ENCODE measurements at regions not wholly inside any gene's neighbourhood (a gene's known extent, or its start where the extent isn't known, plus 50 kb on each side); places are given as distances from the start of the nearest gene placed in this dataset.

DNA sequence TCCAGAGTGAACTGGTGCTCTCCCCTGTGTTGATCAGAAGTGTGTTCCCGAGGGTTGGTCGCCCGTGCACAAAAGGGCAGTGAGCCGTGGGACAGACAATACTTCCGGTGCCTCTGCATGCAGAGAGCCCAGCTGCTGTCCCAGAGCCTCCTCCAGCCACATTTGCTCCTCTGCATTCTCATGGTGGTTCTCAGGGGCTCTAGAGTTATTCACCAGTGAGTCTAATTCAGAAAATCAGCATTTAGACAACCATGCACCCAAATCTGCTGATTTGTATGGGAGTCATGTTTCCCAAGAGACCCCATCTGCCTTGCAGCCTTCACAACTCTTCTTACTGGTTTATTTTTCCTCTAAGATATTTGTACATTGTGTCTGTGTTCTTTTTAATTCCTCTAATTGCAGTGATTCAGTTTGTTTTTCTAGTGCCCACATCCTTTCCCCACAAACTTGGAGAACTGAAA lies 107.0 kb upstream of the SPRED1 start:
- Histone ChIP-seq H3K9me3 (peaks cover 0 to 8% (median 3%) of the 10 kb centered on the region in 4 donors), H3K4me1 (no peaks in the 10 kb centered on the region), H3K27ac (replicated peaks in 1 of 4) (no peak overlapping the region), H3K27me3 (no peaks in the 10 kb centered on the region), H3K36me3 (no peaks in the 10 kb centered on the region), H3K4me3 (no peak overlapping the region)
- TF ChIP-seq POLR2A (IDR thresholded peaks at IDR 0.05; ENCODE audit: low read depth) (no peak), EP300 (IDR thresholded peaks at IDR 0.05) (no peak), POLR2AphosphoS5 (IDR thresholded peaks at IDR 0.05) (no peak)
- TF ChIP-seq, protein P1, sequence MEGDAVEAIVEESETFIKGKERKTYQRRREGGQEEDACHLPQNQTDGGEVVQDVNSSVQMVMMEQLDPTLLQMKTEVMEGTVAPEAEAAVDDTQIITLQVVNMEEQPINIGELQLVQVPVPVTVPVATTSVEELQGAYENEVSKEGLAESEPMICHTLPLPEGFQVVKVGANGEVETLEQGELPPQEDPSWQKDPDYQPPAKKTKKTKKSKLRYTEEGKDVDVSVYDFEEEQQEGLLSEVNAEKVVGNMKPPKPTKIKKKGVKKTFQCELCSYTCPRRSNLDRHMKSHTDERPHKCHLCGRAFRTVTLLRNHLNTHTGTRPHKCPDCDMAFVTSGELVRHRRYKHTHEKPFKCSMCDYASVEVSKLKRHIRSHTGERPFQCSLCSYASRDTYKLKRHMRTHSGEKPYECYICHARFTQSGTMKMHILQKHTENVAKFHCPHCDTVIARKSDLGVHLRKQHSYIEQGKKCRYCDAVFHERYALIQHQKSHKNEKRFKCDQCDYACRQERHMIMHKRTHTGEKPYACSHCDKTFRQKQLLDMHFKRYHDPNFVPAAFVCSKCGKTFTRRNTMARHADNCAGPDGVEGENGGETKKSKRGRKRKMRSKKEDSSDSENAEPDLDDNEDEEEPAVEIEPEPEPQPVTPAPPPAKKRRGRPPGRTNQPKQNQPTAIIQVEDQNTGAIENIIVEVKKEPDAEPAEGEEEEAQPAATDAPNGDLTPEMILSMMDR (IDR thresholded peaks at IDR 0.05): no peak
- intact Hi-C loops (cut with DNase I): no loop called here
- 70% methylated on average over 3 of the region's 5 CpGs for WGBS
- no peak for DNase-seq (ENCODE audit: extremely low spot score)

DNA sequence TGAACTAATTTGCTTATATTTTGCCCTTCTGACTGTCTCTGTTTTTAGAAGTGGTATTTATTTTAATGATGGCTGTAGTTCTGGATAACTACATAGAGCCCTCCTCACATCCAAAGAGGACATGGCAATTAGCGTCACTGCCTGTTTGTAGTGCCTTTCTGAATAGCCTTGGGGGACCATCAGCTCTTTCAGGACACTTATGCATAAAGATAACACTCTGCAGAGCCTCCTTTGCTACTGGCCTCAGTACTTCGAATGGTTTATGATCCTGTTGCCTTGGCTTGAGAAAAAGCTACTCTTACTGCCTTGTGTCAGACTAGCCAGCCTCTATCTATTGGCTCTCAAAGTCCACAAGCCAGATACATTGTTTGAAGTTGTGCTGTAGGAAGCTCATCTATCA lies 105.4 kb upstream of the SPRED1 start:
- Histone ChIP-seq H3K36me3 (no peaks in the 10 kb centered on the region), H3K4me3 (no peak overlapping the region), H3K9me3 (peaks cover 0 to 12% (median 4%) of the 10 kb centered on the region in 4 donors), H3K27ac (replicated peaks in 1 of 4) (no peak overlapping the region), H3K4me1 (no peaks in the 10 kb centered on the region), H3K27me3 (no peaks in the 10 kb centered on the region)
- intact Hi-C loops (cut with DNase I): no loop called here
- TF ChIP-seq POLR2AphosphoS5 (IDR thresholded peaks at IDR 0.05) (no peak), EP300 (IDR thresholded peaks at IDR 0.05) (no peak), POLR2A (IDR thresholded peaks at IDR 0.05; ENCODE audit: low read depth) (no peak)
- TF ChIP-seq, protein P1 (IDR thresholded peaks at IDR 0.05): no peak
- no peak for DNase-seq (ENCODE audit: extremely low spot score)
- WGBS: 68% methylated on average over 2 of the region's 2 CpGs

DNA sequence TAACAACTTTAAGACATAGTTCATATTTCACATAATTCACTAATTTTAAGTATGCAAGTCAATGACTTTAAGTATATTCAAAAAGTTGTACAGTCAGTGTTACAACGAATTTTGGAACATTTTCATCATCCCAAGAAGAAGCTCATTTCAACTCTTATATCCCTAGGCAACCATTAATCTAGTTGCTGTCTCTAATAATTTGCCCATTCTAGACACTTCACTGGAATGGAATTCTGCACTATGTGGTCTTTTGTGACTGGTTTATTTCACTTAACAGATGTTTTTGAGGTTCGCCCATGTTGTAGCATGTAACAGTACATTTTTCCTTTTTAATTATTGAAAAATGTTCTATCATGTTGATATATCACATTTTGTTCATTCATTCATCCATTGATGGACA lies 104.2 kb upstream of the SPRED1 start:
- H3K27me3 ChIP-seq: no peaks in the 10 kb centered on the region
- intact Hi-C loops (cut with DNase I): no loop called here
- no peaks in the 10 kb centered on the region for H3K4me1 ChIP-seq
- no peak overlapping the region for H3K27ac ChIP-seq (replicated peaks in 1 of 4)
- no peak for DNase-seq (ENCODE audit: extremely low spot score)
- WGBS: 85% methylated on average over 2 of the region's 2 CpGs
- TF ChIP-seq, protein P1 (IDR thresholded peaks at IDR 0.05): no peak
- TF ChIP-seq POLR2AphosphoS5 (IDR thresholded peaks at IDR 0.05): no peak
- TF ChIP-seq POLR2A (IDR thresholded peaks at IDR 0.05; ENCODE audit: low read depth): no peak
- TF ChIP-seq EP300 (IDR thresholded peaks at IDR 0.05): no peak
- peaks cover 0 to 12% (median 4%) of the 10 kb centered on the region in 4 donors for H3K9me3 ChIP-seq
- no peak overlapping the region for H3K4me3 ChIP-seq
- H3K36me3 ChIP-seq: no peaks in the 10 kb centered on the region

DNA sequence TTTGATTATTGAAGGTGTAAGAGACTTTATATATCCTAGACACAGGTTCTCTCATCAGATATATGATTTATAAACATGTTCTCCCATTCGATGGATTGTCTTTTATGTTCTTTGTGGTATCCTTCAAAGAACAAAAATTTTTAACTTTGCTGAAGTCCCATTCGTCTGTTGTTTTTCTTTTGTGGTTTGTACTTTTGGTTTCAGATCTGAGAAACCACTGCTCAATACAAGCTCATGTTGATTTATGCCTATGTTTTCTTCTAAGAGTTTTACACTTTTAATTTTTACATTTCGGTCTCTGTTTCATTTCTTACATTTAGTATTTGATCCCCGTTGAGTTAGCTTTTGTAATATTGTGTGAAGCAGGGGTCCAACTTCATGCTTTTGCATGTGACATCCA lies 103.3 kb upstream of the SPRED1 start:
- peaks cover 0 to 12% (median 4%) of the 10 kb centered on the region in 4 donors for H3K9me3 ChIP-seq
- no peak for DNase-seq (ENCODE audit: extremely low spot score)
- intact Hi-C loops (cut with DNase I): no loop called here
- H3K4me3 ChIP-seq: no peak overlapping the region
- no peak overlapping the region for H3K27ac ChIP-seq (replicated peaks in 1 of 4)
- H3K27me3 ChIP-seq: no peaks in the 10 kb centered on the region
- no peak for TF ChIP-seq EP300 (IDR thresholded peaks at IDR 0.05)
- TF ChIP-seq, protein P1 (IDR thresholded peaks at IDR 0.05): no peak
- no peak for TF ChIP-seq POLR2AphosphoS5 (IDR thresholded peaks at IDR 0.05)
- no peak for TF ChIP-seq POLR2A (IDR thresholded peaks at IDR 0.05; ENCODE audit: low read depth)
- no peaks in the 10 kb centered on the region for H3K4me1 ChIP-seq
- no peaks in the 10 kb centered on the region for H3K36me3 ChIP-seq
- 80% methylated on average over 4 of the region's 4 CpGs for WGBS

DNA sequence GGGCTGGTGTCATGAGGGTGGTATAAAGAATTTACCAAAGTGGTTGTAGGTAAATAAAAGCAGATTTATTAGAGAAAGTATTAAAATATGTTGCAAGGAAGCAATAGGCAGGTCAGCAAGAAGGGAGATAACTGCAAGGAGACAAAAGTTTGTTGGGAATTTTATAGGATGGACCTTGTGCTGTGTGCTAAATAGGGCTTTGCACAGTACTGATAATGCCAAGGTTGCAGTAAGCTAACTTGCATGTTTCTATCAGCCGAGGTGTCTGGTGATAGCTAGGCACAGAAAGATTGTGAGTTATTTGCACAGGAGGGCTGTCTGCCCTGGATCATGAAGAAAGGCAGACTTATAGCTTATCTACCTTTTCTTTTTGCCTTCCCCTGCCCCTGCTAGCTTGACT lies 102.5 kb upstream of the SPRED1 start:
- H3K27me3 ChIP-seq: no peaks in the 10 kb centered on the region
- H3K4me1 ChIP-seq: no peaks in the 10 kb centered on the region
- no peaks in the 10 kb centered on the region for H3K36me3 ChIP-seq
- no peak for TF ChIP-seq POLR2A (IDR thresholded peaks at IDR 0.05; ENCODE audit: low read depth)
- no peak for TF ChIP-seq EP300 (IDR thresholded peaks at IDR 0.05)
- TF ChIP-seq, protein P1 (IDR thresholded peaks at IDR 0.05): no peak
- TF ChIP-seq POLR2AphosphoS5 (IDR thresholded peaks at IDR 0.05): no peak
- no peak overlapping the region for H3K27ac ChIP-seq (replicated peaks in 1 of 4)
- peaks cover 0 to 12% (median 4%) of the 10 kb centered on the region in 4 donors for H3K9me3 ChIP-seq
- WGBS: 93% methylated on average over 1 of the region's 1 CpG
- H3K4me3 ChIP-seq: no peak overlapping the region
- DNase-seq (ENCODE audit: extremely low spot score): no peak
- intact Hi-C loops (cut with DNase I): no loop called here
